22Rv1 (cell line): ENCODE measurements at regions not wholly inside any gene's neighbourhood (a gene's known extent, or its start where the extent isn't known, plus 50 kb on each side); places are given as distances from the start of the nearest gene placed in this dataset.

Source experiments
- H3K27ac ChIP-seq: fragments of 450-650 bp; 2 replicates; pipeline ENCODE4 v1.5.1; 2017
- ZFX ChIP-seq: fragments of 450-650 bp; IDR thresholded peaks from 2 replicates; pipeline ENCODE4 v1.6.1; 2017; ENCODE audit warnings: antibody characterized with exemption, borderline replicate concordance
- TF ChIP-seq, protein P1 (sequence below): fragments of 450-650 bp; IDR thresholded peaks from 2 replicates; pipeline ENCODE4 v1.5.1; 2017; ENCODE audit warnings: mild to moderate bottlenecking

DNA sequence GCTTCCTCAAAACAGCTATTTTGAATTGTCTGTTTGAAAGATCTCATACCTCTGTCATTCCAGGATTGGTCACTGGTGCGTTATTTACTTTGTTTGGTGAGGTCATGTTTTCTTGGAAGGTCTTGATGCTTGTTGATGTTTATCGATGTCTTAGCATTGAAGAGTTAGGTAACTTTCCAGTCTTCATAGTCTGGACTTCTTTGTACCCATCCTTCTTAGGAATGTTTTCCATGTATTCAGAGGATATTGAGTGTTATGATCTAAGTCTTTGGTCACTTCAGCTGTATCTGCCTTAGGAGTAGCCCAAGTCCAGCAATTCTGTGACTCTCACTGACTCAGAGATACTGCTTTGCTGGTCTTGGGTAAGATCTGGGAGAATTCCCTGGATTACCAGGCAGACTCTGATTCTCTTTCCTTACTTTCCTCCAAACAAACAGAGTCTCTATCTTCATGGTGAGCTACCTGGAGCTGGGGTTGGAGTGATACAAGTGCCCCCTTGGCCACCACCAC, 398.6 kb downstream of the ZIC4 start:
- TF ChIP-seq, protein P1, sequence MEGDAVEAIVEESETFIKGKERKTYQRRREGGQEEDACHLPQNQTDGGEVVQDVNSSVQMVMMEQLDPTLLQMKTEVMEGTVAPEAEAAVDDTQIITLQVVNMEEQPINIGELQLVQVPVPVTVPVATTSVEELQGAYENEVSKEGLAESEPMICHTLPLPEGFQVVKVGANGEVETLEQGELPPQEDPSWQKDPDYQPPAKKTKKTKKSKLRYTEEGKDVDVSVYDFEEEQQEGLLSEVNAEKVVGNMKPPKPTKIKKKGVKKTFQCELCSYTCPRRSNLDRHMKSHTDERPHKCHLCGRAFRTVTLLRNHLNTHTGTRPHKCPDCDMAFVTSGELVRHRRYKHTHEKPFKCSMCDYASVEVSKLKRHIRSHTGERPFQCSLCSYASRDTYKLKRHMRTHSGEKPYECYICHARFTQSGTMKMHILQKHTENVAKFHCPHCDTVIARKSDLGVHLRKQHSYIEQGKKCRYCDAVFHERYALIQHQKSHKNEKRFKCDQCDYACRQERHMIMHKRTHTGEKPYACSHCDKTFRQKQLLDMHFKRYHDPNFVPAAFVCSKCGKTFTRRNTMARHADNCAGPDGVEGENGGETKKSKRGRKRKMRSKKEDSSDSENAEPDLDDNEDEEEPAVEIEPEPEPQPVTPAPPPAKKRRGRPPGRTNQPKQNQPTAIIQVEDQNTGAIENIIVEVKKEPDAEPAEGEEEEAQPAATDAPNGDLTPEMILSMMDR, result no peak
- TF ChIP-seq ZFX, result no peak

DNA sequence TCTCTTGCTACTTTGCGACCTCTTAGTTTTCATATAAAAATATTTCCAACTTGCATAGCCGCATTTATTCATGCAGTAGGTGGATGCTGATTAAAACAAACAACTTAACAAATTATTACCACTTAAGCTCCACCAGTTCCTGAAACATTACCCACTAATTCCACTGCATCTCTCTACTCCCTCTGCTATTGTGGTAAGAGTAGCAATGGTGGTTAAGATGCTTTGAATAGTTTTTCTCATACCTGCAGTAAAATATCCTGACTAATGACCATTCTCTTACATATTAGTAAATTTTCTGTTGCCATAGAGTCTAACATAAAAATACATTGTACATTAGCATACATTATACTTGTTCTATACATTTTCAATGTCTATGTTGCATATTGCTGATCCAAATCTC, 397.6 kb upstream of the PLSCR5 start:
- H3K27ac ChIP-seq, result no peak overlapping the region
- TF ChIP-seq, protein P1, result no peak
- TF ChIP-seq ZFX, result no peak

More for the DNA sequence above, 398.6 kb downstream of the ZIC4 start:
- H3K27ac ChIP-seq, result no peak overlapping the region

DNA sequence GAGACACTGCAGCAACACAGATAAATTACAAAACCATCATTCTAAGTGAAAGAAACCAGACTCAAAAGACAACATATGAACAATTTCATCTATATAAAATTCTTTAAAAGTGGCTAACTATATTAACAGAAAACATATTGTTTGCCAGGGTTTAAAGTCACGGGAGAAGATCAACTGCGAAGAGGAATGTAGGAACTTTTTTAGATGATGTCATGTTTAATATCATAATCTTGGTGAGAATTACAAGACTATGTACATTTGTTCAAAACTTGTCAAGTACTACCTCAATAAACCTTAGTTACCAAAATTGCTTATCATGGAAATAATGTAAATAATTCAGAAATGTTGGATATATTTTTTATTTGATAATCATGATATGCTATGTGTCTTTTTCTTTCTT, 395.1 kb upstream of the PLSCR5 start:
- no peak overlapping the region for H3K27ac ChIP-seq
- TF ChIP-seq ZFX, result no peak
- TF ChIP-seq, protein P1, result no peak

- TF ChIP-seq ZFX, result no peak
- TF ChIP-seq, protein P1, result no peak
- H3K27ac ChIP-seq, result no peak overlapping the region
Observed at GRCh38 chr3:146991907-146992306, 386.8 kb upstream of the PLSCR5 start.

DNA sequence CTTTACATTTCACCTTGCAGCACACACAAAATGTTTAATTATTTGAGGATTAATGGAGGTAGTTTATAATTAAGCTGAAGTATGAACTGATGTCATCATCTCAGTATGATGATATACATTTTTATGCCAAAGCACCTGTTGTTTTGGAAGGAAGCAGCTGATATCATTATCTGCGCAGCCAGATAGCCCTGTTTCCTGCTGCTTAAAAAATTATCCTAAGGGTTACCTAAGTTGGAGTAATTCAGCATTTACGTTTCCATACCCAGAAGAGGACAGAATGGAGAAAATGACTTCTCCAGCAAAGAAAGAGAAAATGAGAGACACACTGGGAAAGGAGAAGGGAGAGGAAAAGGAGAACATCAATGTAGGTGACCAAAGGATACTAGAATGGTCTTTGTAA, 370.3 kb upstream of the PLSCR5 start:
- TF ChIP-seq, protein P1, result no peak
- TF ChIP-seq ZFX, result no peak
- no peak overlapping the region for H3K27ac ChIP-seq

DNA sequence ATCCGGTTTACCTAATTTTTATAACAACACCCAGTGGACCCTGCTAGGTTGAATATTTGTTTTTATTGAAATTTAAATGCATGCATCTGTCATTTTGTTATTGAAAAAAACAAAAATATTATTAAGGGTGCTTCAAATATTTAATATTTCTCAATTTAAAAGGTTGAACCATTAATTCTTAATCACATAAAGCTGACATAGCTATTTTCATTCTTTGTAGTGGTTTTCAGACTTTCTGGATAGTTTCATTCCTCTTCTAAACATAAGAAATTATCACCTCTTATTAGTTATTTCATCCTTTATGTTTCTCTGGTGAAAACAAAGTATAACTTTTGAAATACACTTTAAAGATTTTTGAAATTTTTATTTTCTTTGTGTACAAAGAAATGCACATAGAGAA, 369.9 kb upstream of the PLSCR5 start:
- no peak overlapping the region for H3K27ac ChIP-seq
- no peak for TF ChIP-seq ZFX
- TF ChIP-seq, protein P1, result no peak

GRCh38 chr3:146974001-146974400, 368.9 kb upstream of the PLSCR5 start:
- TF ChIP-seq, protein P1, result no peak
- TF ChIP-seq ZFX, result no peak
- H3K27ac ChIP-seq, result no peak overlapping the region
